Kidney (tissue), 13 donors: ENCODE measurements at regions not wholly inside any gene's neighbourhood (a gene's known extent, or its start where the extent isn't known, plus 50 kb on each side); places are given as distances from the start of the nearest gene placed in this dataset.

Experiments used
- DNase-seq, 5 donors: peaks; one replicate each; pipeline ENCODE4 v3.0.0-alpha.2; 2013 to 2020
- FAIRE-seq: peaks from 2 replicates; lab custom pipeline; 2012; peaks lifted over from hg19 to GRCh38; lab: Jason Lieb, UNC
- H3K27ac ChIP-seq, 2 donors: one replicate each; pipeline ENCODE4 v1.7.0; 2013; ENCODE audit warnings: low read depth in 2 of 2, low read length in 2 of 2, inconsistent platforms in 1 of 2
- H3K27me3 ChIP-seq: one replicate; pipeline ENCODE4 v1.7.1; 2013; ENCODE audit warnings: low read length, inconsistent platforms; ENCODE audit not compliant: control insufficient read depth, insufficient read depth
- H3K36me3 ChIP-seq, 3 donors: one replicate each; pipeline versions ENCODE4 v1.7.0 to v1.7.1; 2013; ENCODE audit warnings: low read length in 3 of 3, control low read depth in 1 of 3, inconsistent platforms in 1 of 3; ENCODE audit not compliant: insufficient read depth in 3 of 3, control insufficient read depth in 2 of 3
- H3K4me1 ChIP-seq, 3 donors: one replicate each; pipeline versions ENCODE4 v1.7.0 to v1.7.1; 2013; ENCODE audit warnings: low read length in 3 of 3, inconsistent platforms in 1 of 3, low read depth in 1 of 3; ENCODE audit not compliant: control insufficient read depth in 2 of 3, insufficient read depth in 2 of 3
- H3K4me3 ChIP-seq, 3 donors: one replicate each; pipeline versions ENCODE4 v1.7.0 to v1.8.1; 2013; ENCODE audit warnings: low read length in 3 of 3, control low read depth in 1 of 3, inconsistent platforms in 1 of 3
- H3K9ac ChIP-seq, 3 donors: one replicate each; pipeline versions ENCODE4 v1.7.0 to v1.7.1; 2013; ENCODE audit warnings: low read length in 3 of 3, control low read depth in 1 of 3, inconsistent platforms in 1 of 3
- H3K9me3 ChIP-seq, 3 donors: one replicate each; pipeline versions ENCODE4 v1.7.0 to v1.7.1; 2013; ENCODE audit warnings: low read length in 3 of 3, control low read depth in 1 of 3, inconsistent platforms in 1 of 3; ENCODE audit not compliant: control insufficient read depth in 2 of 3, insufficient read depth in 1 of 3
- CTCF ChIP-seq: IDR thresholded peaks from 3 replicates; pipeline ENCODE4 v1.5.1; 2012; ENCODE audit warnings: mild to moderate bottlenecking, moderate library complexity, borderline replicate concordance; ENCODE audit not compliant: insufficient read depth; ENCODE audit errors: extremely low read depth
- intact Hi-C: fragments of 100-400 bp; cut with DNase I; formaldehyde crosslinking; loops from one replicate; pipeline ENCODE4 v1.11.1; 2022
- donor health status: control.
- donor health status: control.
- donor health status: control.
- donor health status: control.
- donor health status: control.
- donor health status: DM: yes; HTN: yes; CAD: no.
- donor health status: Normal renal cell carcinoma (clear cell type).

- Histone ChIP-seq H3K4me3 (no peak overlapping the region), H3K9me3 (peaks cover 0 to 5% (median 0%) of the 10 kb centered on the region in 3 donors), H3K27me3 (no peaks in the 10 kb centered on the region), H3K36me3 (no peaks in the 10 kb centered on the region), H3K4me1 (no peaks in the 10 kb centered on the region), H3K9ac (no peak overlapping the region), H3K27ac (no peak overlapping the region)
- intact Hi-C loops = no loop called here
- TF ChIP-seq CTCF = no peak
- no peak for DNase-seq
- no peak for FAIRE-seq
These were observed 592.2 kb downstream of the AMY1C start for GRCh38 chr1:104341944-104342343.

- FAIRE-seq (no peak), DNase-seq (no peak)
- Histone ChIP-seq H3K9ac (no peak overlapping the region), H3K36me3 (no peaks in the 10 kb centered on the region), H3K27ac (no peak overlapping the region), H3K4me3 (no peak overlapping the region), H3K27me3 (no peaks in the 10 kb centered on the region), H3K4me1 (no peaks in the 10 kb centered on the region), H3K9me3 (no peaks in the 10 kb centered on the region)
- TF ChIP-seq CTCF = no peak
- intact Hi-C loops = no loop called here
These were observed 598.6 kb downstream of the AMY1C start for GRCh38 chr1:104348277-104348676.

- H3K36me3 ChIP-seq = no peaks in the 10 kb centered on the region
- no peaks in the 10 kb centered on the region for H3K4me1 ChIP-seq
- DNase-seq (no peak), FAIRE-seq (no peak)
- no peaks in the 10 kb centered on the region for H3K9me3 ChIP-seq
- H3K27ac ChIP-seq = no peak overlapping the region
- no peak for TF ChIP-seq CTCF
- H3K9ac ChIP-seq = no peak overlapping the region
- intact Hi-C loops = no loop called here
- no peak overlapping the region for H3K4me3 ChIP-seq
- H3K27me3 ChIP-seq = no peaks in the 10 kb centered on the region
These were observed 603.9 kb downstream of the AMY1C start for GRCh38 chr1:104353580-104353979.

- no peak for TF ChIP-seq CTCF
- Histone ChIP-seq H3K9ac (no peak overlapping the region), H3K4me1 (no peaks in the 10 kb centered on the region), H3K27ac (no peak overlapping the region), H3K36me3 (no peaks in the 10 kb centered on the region), H3K4me3 (no peak overlapping the region), H3K27me3 (no peaks in the 10 kb centered on the region), H3K9me3 (no peaks in the 10 kb centered on the region)
- DNase-seq = no peak
- FAIRE-seq = no peak
- intact Hi-C loops = no loop called here
These were observed 608.4 kb downstream of the AMY1C start for GRCh38 chr1:104358086-104358485.
